ENCODE measurements at regions not wholly inside any gene's neighbourhood (a gene's known extent, or its start where the extent isn't known, plus 50 kb on each side); places are given as distances from the start of the nearest gene placed in this dataset.

- TF ChIP-seq, protein P1, sequence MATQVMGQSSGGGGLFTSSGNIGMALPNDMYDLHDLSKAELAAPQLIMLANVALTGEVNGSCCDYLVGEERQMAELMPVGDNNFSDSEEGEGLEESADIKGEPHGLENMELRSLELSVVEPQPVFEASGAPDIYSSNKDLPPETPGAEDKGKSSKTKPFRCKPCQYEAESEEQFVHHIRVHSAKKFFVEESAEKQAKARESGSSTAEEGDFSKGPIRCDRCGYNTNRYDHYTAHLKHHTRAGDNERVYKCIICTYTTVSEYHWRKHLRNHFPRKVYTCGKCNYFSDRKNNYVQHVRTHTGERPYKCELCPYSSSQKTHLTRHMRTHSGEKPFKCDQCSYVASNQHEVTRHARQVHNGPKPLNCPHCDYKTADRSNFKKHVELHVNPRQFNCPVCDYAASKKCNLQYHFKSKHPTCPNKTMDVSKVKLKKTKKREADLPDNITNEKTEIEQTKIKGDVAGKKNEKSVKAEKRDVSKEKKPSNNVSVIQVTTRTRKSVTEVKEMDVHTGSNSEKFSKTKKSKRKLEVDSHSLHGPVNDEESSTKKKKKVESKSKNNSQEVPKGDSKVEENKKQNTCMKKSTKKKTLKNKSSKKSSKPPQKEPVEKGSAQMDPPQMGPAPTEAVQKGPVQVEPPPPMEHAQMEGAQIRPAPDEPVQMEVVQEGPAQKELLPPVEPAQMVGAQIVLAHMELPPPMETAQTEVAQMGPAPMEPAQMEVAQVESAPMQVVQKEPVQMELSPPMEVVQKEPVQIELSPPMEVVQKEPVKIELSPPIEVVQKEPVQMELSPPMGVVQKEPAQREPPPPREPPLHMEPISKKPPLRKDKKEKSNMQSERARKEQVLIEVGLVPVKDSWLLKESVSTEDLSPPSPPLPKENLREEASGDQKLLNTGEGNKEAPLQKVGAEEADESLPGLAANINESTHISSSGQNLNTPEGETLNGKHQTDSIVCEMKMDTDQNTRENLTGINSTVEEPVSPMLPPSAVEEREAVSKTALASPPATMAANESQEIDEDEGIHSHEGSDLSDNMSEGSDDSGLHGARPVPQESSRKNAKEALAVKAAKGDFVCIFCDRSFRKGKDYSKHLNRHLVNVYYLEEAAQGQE (IDR thresholded peaks at IDR 0.05; ENCODE audit: unreplicated experiment) = no peak
- no peak for TF ChIP-seq ZNF331 (CRISPR knock-in tag; IDR thresholded peaks at IDR 0.05; ENCODE audit: low read depth)
- no peak for TF ChIP-seq STAT1 (IDR thresholded peaks at IDR 0.05; ENCODE audit: unreplicated experiment)
- TF ChIP-seq ZNF114 (CRISPR knock-in tag; IDR thresholded peaks at IDR 0.05) = no peak
- TF ChIP-seq EZH2phosphoT487 (IDR thresholded peaks at IDR 0.05; ENCODE audit: unreplicated experiment) = no peak
- TF ChIP-seq EZH2 (IDR thresholded peaks at IDR 0.05; ENCODE audit: low read depth, unreplicated experiment) = no peak
- TF ChIP-seq POLR2AphosphoS5 (IDR thresholded peaks at IDR 0.05; ENCODE audit: low read depth) = no peak
- TF ChIP-seq NANOG (IDR thresholded peaks at IDR 0.05; ENCODE audit: borderline replicate concordance) = no peak
Observed at GRCh38 chr4:94063084-94063483, 144.6 kb upstream of the SMARCAD1 start (continued).

GRCh38 chr4:94068753-94069719 lies 138.6 kb upstream of the SMARCAD1 start:
- H3K27me3 Mint-ChIP-seq (ENCODE audit: insufficient read depth, low read depth, poor library complexity) = no peaks in the 10 kb centered on the region
- Histone ChIP-seq H2AFZ (no peak overlapping the region), H3F3A (replicated peaks; ENCODE audit: low read depth) (no peaks in the 10 kb centered on the region), H3K36me3 (ENCODE audit: insufficient read depth) (no peaks in the 10 kb centered on the region), H3K9me2 (ENCODE audit: insufficient read depth) (no peaks in the 10 kb centered on the region), H3K27ac (ENCODE audit: low read depth) (0 out of 2 replicates have a peak overlapping the region, but pooled peaks have one; percentile 1), H4K20me1 (replicated peaks; ENCODE audit: insufficient read depth) (no peaks in the 10 kb centered on the region), H3K4me1 (ENCODE audit: insufficient read depth) (peaks cover 10% of the 10 kb centered on the region; the same call in 1 of the 2 replicates), H3K79me2 (replicated peaks; ENCODE audit: insufficient read depth) (no peaks in the 10 kb centered on the region), H3K4me2 (peak overlapping the region; percentile 1; the same call in 1 of the 2 replicates), H3K4me3 (no peak overlapping the region), H3K27me3 (ENCODE audit: insufficient read depth) (no peaks in the 10 kb centered on the region)
- peaks cover 17% of the 10 kb centered on the region; the same call in 2 of the 3 replicates for H3K4me1 Mint-ChIP-seq
- H3K27ac Mint-ChIP-seq = peak overlapping the region; percentile 60
- peak; percentile 74 for DNase-seq (ENCODE audit: low spot score)
- no peaks in the 10 kb centered on the region for H3K36me3 Mint-ChIP-seq (ENCODE audit: low read depth)
- ATAC-seq = peak; percentile 81
- no peaks in the 10 kb centered on the region for H3K9me3 Mint-ChIP-seq
- H3K4me3 Mint-ChIP-seq = peak overlapping the region; percentile 5; the same call in 2 of the 3 replicates
- TF ChIP-seq ETS1 (IDR thresholded peaks at IDR 0.05) (no peak), NANOG (IDR thresholded peaks at IDR 0.05; ENCODE audit: borderline replicate concordance) (no peak; the same call in 1 of the 2 replicates), CTCF (conservative IDR thresholded peaks at IDR 0.05; ENCODE audit: low read depth in 2 of 2) (no peak), ZNF114 (CRISPR knock-in tag; IDR thresholded peaks at IDR 0.05) (no peak), EZH2phosphoT487 (IDR thresholded peaks at IDR 0.05; ENCODE audit: unreplicated experiment) (no peak), STAT1 (IDR thresholded peaks at IDR 0.05; ENCODE audit: unreplicated experiment) (no peak), CREB1 (CRISPR knock-in tag; IDR thresholded peaks at IDR 0.05; ENCODE audit: low read depth) (no peak), EZH2 (IDR thresholded peaks at IDR 0.05; ENCODE audit: low read depth, unreplicated experiment) (no peak)

Measured in GM23338 (cell line).